ENCODE measurements at regions not wholly inside any gene's neighbourhood (a gene's known extent, or its start where the extent isn't known, plus 50 kb on each side); places are given as distances from the start of the nearest gene placed in this dataset.

- TF ChIP-seq EZH2 (optimal IDR thresholded peaks at IDR 0.05; ENCODE audit: low read depth, low read length), result no peak
- TF ChIP-seq CTCF (IDR thresholded peaks at IDR 0.05; ENCODE audit: low read length), result no peak
Measured at GRCh38 chr2:83756219-83756618, 702.9 kb downstream of the SUCLG1 start.
